ENCODE measurements at regions not wholly inside any gene's neighbourhood (a gene's known extent, or its start where the extent isn't known, plus 50 kb on each side); places are given as distances from the start of the nearest gene placed in this dataset.

- no peak for TF ChIP-seq CTCF (IDR thresholded peaks at IDR 0.05; ENCODE audit: insufficient read depth, low read depth, low read length)
- TF ChIP-seq EZH2 (IDR thresholded peaks at IDR 0.05; ENCODE audit: insufficient read depth, low read length): no peak
These were observed 208.0 kb upstream of the FERD3L start for GRCh38 chr7:19353180-19353579.
